Epithelial cell of proximal tubule (primary cell): ENCODE measurements at regions not wholly inside any gene's neighbourhood (a gene's known extent, or its start where the extent isn't known, plus 50 kb on each side); places are given as distances from the start of the nearest gene placed in this dataset.

Experiments
- DNase-seq: peaks from one replicate; pipeline ENCODE4 v3.0.0-alpha.2; 2011; ENCODE audit warnings: low read depth
- H3K4me3 ChIP-seq: 2 replicates; pipeline ENCODE4 v1.5.1; 2011; ENCODE audit warnings: low read depth, mild to moderate bottlenecking, low read length
- CTCF ChIP-seq: conservative IDR thresholded peaks from 2 replicates; pipeline ENCODE4 v1.5.1; 2012; ENCODE audit warnings: low read depth, mild to moderate bottlenecking, low read length

- H3K4me3 ChIP-seq: no peak overlapping the region
- TF ChIP-seq CTCF: no peak
- no peak for DNase-seq
Measured at GRCh38 chr1:91622616-91623015, 122.0 kb downstream of the CDC7 start.

DNA sequence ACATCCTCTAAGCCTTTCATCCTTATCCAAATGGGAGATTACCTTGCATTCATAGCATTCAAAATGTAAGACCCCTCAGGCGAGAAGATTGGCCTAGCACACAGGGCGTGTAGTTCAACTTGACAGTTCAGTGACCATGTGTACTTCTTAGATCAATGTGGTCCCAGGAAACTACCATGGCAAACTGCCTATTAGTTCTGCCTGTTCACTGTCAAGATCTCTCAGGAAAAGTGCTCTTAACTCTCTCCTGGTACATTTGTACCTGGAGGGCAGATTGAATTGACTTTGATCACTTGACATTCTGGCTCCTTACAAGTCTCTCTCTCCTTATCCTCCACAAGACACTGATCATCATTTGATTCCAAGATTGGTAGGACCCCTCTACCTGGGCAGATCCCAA is 122.4 kb downstream of the CDC7 start:
- TF ChIP-seq CTCF: no peak
- H3K4me3 ChIP-seq: no peak overlapping the region
- no peak for DNase-seq

DNA sequence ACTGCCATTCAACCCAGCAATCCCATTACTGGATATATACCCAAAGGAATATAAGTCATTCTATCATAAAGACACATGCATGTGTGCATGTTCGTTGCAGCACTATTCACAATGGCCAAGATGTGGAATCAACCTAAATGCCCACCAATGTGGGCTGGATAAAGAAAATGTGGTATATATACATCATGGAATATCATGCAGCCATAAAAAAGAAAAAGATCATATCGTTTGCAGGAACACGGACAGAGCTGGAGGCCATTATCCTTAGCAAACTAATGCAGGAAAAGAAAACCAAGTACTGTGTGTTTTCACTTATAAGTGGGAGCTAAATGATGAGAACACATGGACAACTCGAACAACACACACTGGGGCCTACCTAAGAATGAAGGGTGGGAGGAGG is 123.7 kb downstream of the CDC7 start:
- no peak for DNase-seq
- no peak overlapping the region for H3K4me3 ChIP-seq
- TF ChIP-seq CTCF: no peak
